Endothelial cell of umbilical vein (primary cell): ENCODE measurements at regions not wholly inside any gene's neighbourhood (a gene's known extent, or its start where the extent isn't known, plus 50 kb on each side); places are given as distances from the start of the nearest gene placed in this dataset.

Experiments used
- BruUV-seq: library from RNA; stranded (reverse); fragments of 400-500 nt; replicated peaks from 2 replicates; lab custom pipeline; 2021; lab: Mats Ljungman, UMichigan
- CTCF ChIA-PET: fragments of 300-600, 350-600 bp; sonication (Branson Sonifier 250); formaldehyde crosslinking; loops from one replicate; lab custom pipeline; 2021; ENCODE audit warnings: antibody characterized with exemption, inconsistent platforms; lab: Charles Lee
- POLR2A ChIA-PET: fragments of 300-600, 350-600 bp; sonication (Branson Sonifier 250); formaldehyde crosslinking; loops from one replicate; lab custom pipeline; 2021; ENCODE audit warnings: antibody characterized with exemption, inconsistent platforms; lab: Charles Lee
- DNase-seq: peaks from one replicate; pipeline ENCODE4 v3.0.0-alpha.2; 2011; ENCODE audit warnings: low read depth, low spot score
- FAIRE-seq: peaks from 2 replicates; lab custom pipeline; 2011; peaks lifted over from hg19 to GRCh38; lab: Jason Lieb, UNC
- H2AFZ ChIP-seq: 2 replicates; pipeline ENCODE4 v1.6.0; 2012; ENCODE audit warnings: low read depth, low read length, control low read depth, inconsistent platforms
- H3K27ac ChIP-seq: 2 replicates; pipeline ENCODE4 v1.5.1; 2011; ENCODE audit warnings: low read depth, mild to moderate bottlenecking, control low read depth, low read length, moderate library complexity; ENCODE audit not compliant: insufficient read depth
- H3K27me3 ChIP-seq, 2 experiments: 2 replicates each; pipeline versions ENCODE4 v1.6.0 to v1.6.1; 2011; ENCODE audit warnings: low read length in 2 of 2, mixed read lengths in 1 of 2; ENCODE audit not compliant: control insufficient read depth in 2 of 2, insufficient read depth in 2 of 2
- H3K36me3 ChIP-seq, 2 experiments: 2 replicates in 1 of 2; 3 replicates in 1 of 2; pipeline ENCODE4 v1.5.1; 2011; ENCODE audit warnings: low read length in 2 of 2, mild to moderate bottlenecking in 1 of 2, moderate library complexity in 1 of 2; ENCODE audit not compliant: control insufficient read depth in 2 of 2, insufficient read depth in 2 of 2; ENCODE audit errors: extremely low read depth in 1 of 2
- H3K4me1 ChIP-seq: 3 replicates; pipeline ENCODE4 v1.5.1; 2011; ENCODE audit warnings: mild to moderate bottlenecking, low read length; ENCODE audit not compliant: control insufficient read depth, insufficient read depth; ENCODE audit errors: extremely low read depth
- H3K4me2 ChIP-seq: 2 replicates; pipeline ENCODE4 v1.6.1; 2011; ENCODE audit warnings: low read length, control low read depth, mixed read lengths; ENCODE audit not compliant: insufficient read depth
- H3K4me3 ChIP-seq, 3 experiments: fragments of 200-600 bp in 1 of 3; sonication (generic), shearing (Covaris generic) in 1 of 3; replicated peaks in 1 of 3; 2 replicates each; pipeline ENCODE4 v1.5.1; 2011 to 2016; ENCODE audit warnings: control low read depth in 3 of 3, low read length in 3 of 3, mild to moderate bottlenecking in 2 of 3, inconsistent platforms in 1 of 3, low read depth in 1 of 3, moderate library complexity in 1 of 3; ENCODE audit not compliant: insufficient read depth in 1 of 3
- H3K79me2 ChIP-seq: 2 replicates; pipeline ENCODE4 v1.6.0; 2012; ENCODE audit warnings: low read length, inconsistent platforms; ENCODE audit not compliant: control insufficient read depth, insufficient read depth
- H3K9ac ChIP-seq: replicated peaks from 2 replicates; pipeline ENCODE3; 2011; ENCODE audit warnings: low read length, control low read depth; ENCODE audit not compliant: insufficient read depth; ENCODE audit errors: extremely low read depth
- H3K9me1 ChIP-seq: replicated peaks from 3 replicates; pipeline ENCODE4 v1.6.0; 2011; ENCODE audit warnings: mild to moderate bottlenecking, low read length; ENCODE audit not compliant: control insufficient read depth, insufficient read depth; ENCODE audit errors: extremely low read depth
- H3K9me3 ChIP-seq: replicated peaks from 2 replicates; pipeline ENCODE4 v1.5.1; 2012; ENCODE audit warnings: low read length, inconsistent platforms; ENCODE audit not compliant: control insufficient read depth, insufficient read depth
- H4K20me1 ChIP-seq: replicated peaks from 2 replicates; pipeline ENCODE3; 2011; ENCODE audit warnings: mild to moderate bottlenecking, low read length; ENCODE audit not compliant: control insufficient read depth, insufficient read depth; ENCODE audit errors: extremely low read depth
- CTCF ChIP-seq, 2 donors: IDR thresholded peaks; 1 replicate in 1 of 2; 2 replicates in 1 of 2; pipeline ENCODE4 v1.5.1; 2011; ENCODE audit warnings: low read length in 2 of 2, mild to moderate bottlenecking in 2 of 2, moderate library complexity in 2 of 2, control low read depth in 1 of 2, inconsistent platforms in 1 of 2, low read depth in 1 of 2; ENCODE audit not compliant: insufficient read depth in 1 of 2; ENCODE audit errors: extremely low read depth in 1 of 2
- EZH2 ChIP-seq: IDR thresholded peaks from 2 replicates; pipeline ENCODE4 v1.6.1; 2012; ENCODE audit warnings: borderline replicate concordance, low read depth, mild to moderate bottlenecking, moderate library complexity, low read length, inconsistent platforms; ENCODE audit not compliant: severe bottlenecking
- FOS ChIP-seq: IDR thresholded peaks from 2 replicates; pipeline ENCODE4 v1.6.1; 2011; ENCODE audit warnings: mild to moderate bottlenecking, low read length, moderate library complexity, borderline replicate concordance; ENCODE audit not compliant: insufficient read depth
- GATA2 ChIP-seq: IDR thresholded peaks from 2 replicates; pipeline ENCODE4 v1.7.0; 2011; ENCODE audit warnings: low read depth, mild to moderate bottlenecking, moderate library complexity, mixed read lengths, low read length; ENCODE audit not compliant: insufficient read length, insufficient read depth
- JUN ChIP-seq: IDR thresholded peaks from 2 replicates; pipeline ENCODE4 v1.6.1; 2011; ENCODE audit warnings: borderline replicate concordance, low read depth; ENCODE audit not compliant: insufficient read length, insufficient read depth
- MAX ChIP-seq: IDR thresholded peaks from 2 replicates; pipeline ENCODE4 v1.6.1; 2011; ENCODE audit not compliant: insufficient read depth, insufficient read length
- MYC ChIP-seq: IDR thresholded peaks from one replicate; pipeline ENCODE4 v1.6.1; 2011; ENCODE audit warnings: mild to moderate bottlenecking, low read depth, low read length
- POLR2A ChIP-seq: IDR thresholded peaks from 2 replicates; pipeline ENCODE4 v1.6.1; 2012; ENCODE audit warnings: low read depth, mild to moderate bottlenecking, control low read depth, low read length
- POLR2AphosphoS5 ChIP-seq: IDR thresholded peaks from 2 replicates; pipeline ENCODE4 v1.6.1; 2012; ENCODE audit warnings: low read depth, mild to moderate bottlenecking, control low read depth, low read length, moderate library complexity; ENCODE audit not compliant: insufficient read depth
- dilution Hi-C: fragments of 300-500 bp; cut with MboI; formaldehyde crosslinking; loops from one replicate; pipeline ENCODE4 v1.15.0; 2019; ENCODE audit warnings: low sequenced_read_pairs; ENCODE audit not compliant: extremely low pct_ligation_motif_present
- intact Hi-C: fragments of 100-400 bp; cut with micrococcal nuclease; formaldehyde crosslinking; loops from one replicate; pipeline ENCODE4 v1.10.0; 2022

DNA sequence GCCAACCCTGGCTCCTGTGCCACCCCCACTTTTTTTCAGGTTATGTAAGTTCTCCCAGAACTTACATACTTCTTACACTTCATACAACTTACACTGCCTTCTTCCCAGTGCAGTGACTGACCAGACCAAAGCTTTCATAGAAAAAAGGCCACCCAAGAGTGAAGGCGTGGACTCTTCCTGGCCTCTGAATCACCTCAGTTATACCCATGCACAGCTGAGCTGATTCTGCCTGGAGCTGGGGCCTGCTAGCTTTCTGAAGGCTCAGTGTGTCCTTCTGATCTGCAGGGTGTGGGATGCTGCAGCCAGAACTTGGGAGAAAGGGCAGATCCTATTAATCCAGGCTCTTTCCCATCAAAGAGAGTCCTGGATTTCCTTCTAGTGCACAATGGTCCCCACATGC is 216.1 kb downstream of the TTC32 start:
- FAIRE-seq = no peak
- TF ChIP-seq EZH2 = no peak
- no peak for TF ChIP-seq MYC
- TF ChIP-seq FOS = no peak
- TF ChIP-seq POLR2AphosphoS5 = no peak
- TF ChIP-seq POLR2A = no peak
- no peak for TF ChIP-seq JUN
- TF ChIP-seq MAX = no peak
- TF ChIP-seq CTCF (IDR thresholded peaks at IDR 0.05; ENCODE audit: extremely low read depth in 1 of 2, insufficient read depth in 1 of 2, low read depth in 1 of 2, low read length in 2 of 2) = no peak
- TF ChIP-seq GATA2 = no peak
- CTCF ChIA-PET = no interaction called here
- no peak for DNase-seq
- H3K4me2 ChIP-seq = no peak overlapping the region
- H3K27ac ChIP-seq = no peak overlapping the region
- H3K4me3 ChIP-seq = no peak overlapping the region
- BruUV-seq = no TSS peak
- H4K20me1 ChIP-seq = no peaks in the 10 kb centered on the region
- no peak overlapping the region for H3K9ac ChIP-seq
- H3K79me2 ChIP-seq = no peaks in the 10 kb centered on the region
- H3K9me1 ChIP-seq = no peaks in the 10 kb centered on the region
- H3K9me3 ChIP-seq = no peaks in the 10 kb centered on the region
- H3K27me3 ChIP-seq = no peaks in the 10 kb centered on the region
- dilution Hi-C loops = no loop called here
- no peak overlapping the region for H2AFZ ChIP-seq
- intact Hi-C loops = no loop called here
- POLR2A ChIA-PET = no interaction called here
- H3K4me1 ChIP-seq = no peaks in the 10 kb centered on the region
- H3K36me3 ChIP-seq = no peaks in the 10 kb centered on the region
